ENCODE measurements at regions not wholly inside any gene's neighbourhood (a gene's known extent, or its start where the extent isn't known, plus 50 kb on each side); places are given as distances from the start of the nearest gene placed in this dataset.

DNA sequence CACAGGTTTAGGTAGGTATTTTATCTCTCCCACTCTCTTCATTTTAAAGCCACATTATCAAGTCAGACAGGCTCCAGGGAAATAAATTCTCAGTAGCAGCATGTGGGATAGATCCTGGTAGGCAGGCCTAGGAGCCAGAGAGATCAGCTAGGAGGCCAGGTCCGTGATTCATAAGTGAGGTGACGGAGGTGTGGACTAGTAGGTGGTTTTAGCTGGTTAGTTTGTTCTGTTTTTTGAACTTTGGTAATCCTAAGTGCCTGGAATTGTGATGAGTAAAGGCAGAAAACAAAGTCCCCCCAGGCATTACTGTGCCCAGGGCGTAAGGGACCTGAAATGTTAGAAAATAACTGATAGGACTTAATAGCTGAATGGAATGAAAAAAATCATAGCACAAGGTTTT lies 53.6 kb upstream of the E2F3 start:
- DNase-seq (ENCODE audit: low spot score) = no peak
- TF ChIP-seq, protein P1, sequence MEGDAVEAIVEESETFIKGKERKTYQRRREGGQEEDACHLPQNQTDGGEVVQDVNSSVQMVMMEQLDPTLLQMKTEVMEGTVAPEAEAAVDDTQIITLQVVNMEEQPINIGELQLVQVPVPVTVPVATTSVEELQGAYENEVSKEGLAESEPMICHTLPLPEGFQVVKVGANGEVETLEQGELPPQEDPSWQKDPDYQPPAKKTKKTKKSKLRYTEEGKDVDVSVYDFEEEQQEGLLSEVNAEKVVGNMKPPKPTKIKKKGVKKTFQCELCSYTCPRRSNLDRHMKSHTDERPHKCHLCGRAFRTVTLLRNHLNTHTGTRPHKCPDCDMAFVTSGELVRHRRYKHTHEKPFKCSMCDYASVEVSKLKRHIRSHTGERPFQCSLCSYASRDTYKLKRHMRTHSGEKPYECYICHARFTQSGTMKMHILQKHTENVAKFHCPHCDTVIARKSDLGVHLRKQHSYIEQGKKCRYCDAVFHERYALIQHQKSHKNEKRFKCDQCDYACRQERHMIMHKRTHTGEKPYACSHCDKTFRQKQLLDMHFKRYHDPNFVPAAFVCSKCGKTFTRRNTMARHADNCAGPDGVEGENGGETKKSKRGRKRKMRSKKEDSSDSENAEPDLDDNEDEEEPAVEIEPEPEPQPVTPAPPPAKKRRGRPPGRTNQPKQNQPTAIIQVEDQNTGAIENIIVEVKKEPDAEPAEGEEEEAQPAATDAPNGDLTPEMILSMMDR (IDR thresholded peaks at IDR 0.05; ENCODE audit: borderline replicate concordance, control extremely low read depth, extremely low read depth, insufficient read depth, missing control alignments) = no peak
- in situ Hi-C loops (cut with MboI; ENCODE audit: low sequenced_read_pairs, unreplicated experiment) = no loop called here

DNA sequence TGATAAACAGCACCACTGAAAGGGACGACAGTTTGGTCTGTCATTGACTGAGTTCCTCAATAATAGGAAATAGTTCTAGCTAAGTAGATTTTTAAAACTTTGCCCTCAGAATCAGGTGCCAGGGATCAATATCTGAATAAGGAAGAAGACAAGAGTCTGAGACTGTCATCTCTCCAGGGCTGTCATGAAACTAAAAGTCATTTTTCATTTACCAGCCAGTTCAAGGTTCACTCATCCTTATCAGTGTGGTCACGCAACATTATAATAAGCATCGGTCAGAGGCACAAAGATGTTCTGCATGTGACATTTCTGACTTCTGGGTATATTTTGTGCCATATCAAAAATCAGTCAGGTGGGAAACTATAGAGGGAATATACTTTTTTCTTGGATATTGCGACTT lies 52.5 kb upstream of the E2F3 start:
- in situ Hi-C loops (cut with MboI; ENCODE audit: low sequenced_read_pairs, unreplicated experiment) = no loop called here
- DNase-seq (ENCODE audit: low spot score) = no peak
- TF ChIP-seq, protein P1 (IDR thresholded peaks at IDR 0.05; ENCODE audit: borderline replicate concordance, control extremely low read depth, extremely low read depth, insufficient read depth, missing control alignments) = no peak

DNA sequence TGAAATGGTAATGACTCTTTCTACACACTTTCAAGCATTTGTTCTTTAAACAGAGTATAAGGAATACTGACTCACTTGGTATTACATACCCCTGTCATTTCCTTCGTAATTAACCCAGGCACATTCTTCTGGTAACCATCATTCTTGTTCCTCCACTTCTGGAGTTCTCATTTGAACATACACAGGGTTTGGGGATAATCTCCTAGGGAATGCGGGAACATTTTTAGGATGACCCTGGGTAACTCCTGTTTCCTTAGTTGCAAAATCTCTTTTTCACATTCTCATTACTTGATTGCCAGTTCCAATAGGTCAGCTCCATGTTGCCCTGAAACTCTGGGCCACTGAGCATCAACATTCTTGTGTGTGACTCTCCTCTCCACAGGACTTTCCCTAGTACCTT lies 51.5 kb upstream of the E2F3 start:
- no peak for DNase-seq (ENCODE audit: low spot score)
- in situ Hi-C loops (cut with MboI; ENCODE audit: low sequenced_read_pairs, unreplicated experiment) = no loop called here
- TF ChIP-seq, protein P1 (IDR thresholded peaks at IDR 0.05; ENCODE audit: borderline replicate concordance, control extremely low read depth, extremely low read depth, insufficient read depth, missing control alignments) = no peak

DNA sequence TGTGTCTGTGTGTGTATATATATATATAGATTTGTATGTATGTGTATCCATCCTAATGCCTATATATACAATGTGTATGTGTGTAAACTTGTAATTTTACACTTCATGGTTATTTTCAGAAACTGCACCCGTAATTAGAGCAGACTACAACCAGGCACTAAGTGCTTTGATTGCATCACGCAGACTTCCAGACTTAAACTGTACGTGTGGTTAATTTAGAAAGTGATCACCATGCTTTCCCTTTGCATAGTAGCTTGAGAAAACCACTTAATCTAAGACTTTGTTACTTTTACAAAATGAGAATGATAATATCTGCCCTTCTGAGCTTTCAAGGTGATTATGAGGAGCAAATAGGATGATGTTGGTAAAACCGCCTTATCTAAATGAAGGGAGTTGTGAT lies 50.1 kb upstream of the E2F3 start:
- no peak for DNase-seq (ENCODE audit: low spot score)
- TF ChIP-seq, protein P1 (IDR thresholded peaks at IDR 0.05; ENCODE audit: borderline replicate concordance, control extremely low read depth, extremely low read depth, insufficient read depth, missing control alignments) = no peak
- in situ Hi-C loops (cut with MboI; ENCODE audit: low sequenced_read_pairs, unreplicated experiment) = no loop called here

All from GM13976 (cell line).